PFSK-1 (cell line): ENCODE measurements at regions not wholly inside any gene's neighbourhood (a gene's known extent, or its start where the extent isn't known, plus 50 kb on each side); places are given as distances from the start of the nearest gene placed in this dataset.

Experiments
- FOXP2 ChIP-seq: optimal IDR thresholded peaks from 2 replicates; pipeline ENCODE3; 2011; ENCODE audit warnings: borderline replicate concordance, control low read depth, inconsistent platforms; ENCODE audit not compliant: insufficient read depth; ENCODE audit errors: extremely low read length, extremely low read depth
- POLR2AphosphoS5 ChIP-seq: IDR thresholded peaks from 2 replicates; pipeline ENCODE4 v1.6.1; 2012; ENCODE audit warnings: low read depth, mild to moderate bottlenecking, control low read depth, low read length, moderate library complexity
- REST ChIP-seq, 2 experiments: IDR thresholded peaks; 2 replicates each; pipeline versions ENCODE4 v1.6.1 to v1.8.0; 2011 to 2012; ENCODE audit warnings: low read depth in 2 of 2, low read length in 2 of 2, control low read depth in 1 of 2, inconsistent platforms in 1 of 2, mild to moderate bottlenecking in 1 of 2, moderate library complexity in 1 of 2; ENCODE audit not compliant: insufficient read depth in 1 of 2
- SIN3A ChIP-seq: IDR thresholded peaks from 2 replicates; pipeline ENCODE4 v1.6.1; 2012; ENCODE audit warnings: mild to moderate bottlenecking, low read length, moderate library complexity, borderline replicate concordance; ENCODE audit not compliant: insufficient read depth
- TAF1 ChIP-seq: IDR thresholded peaks from 2 replicates; pipeline ENCODE4 v1.6.1; 2012; ENCODE audit warnings: low read length, control low read depth, borderline replicate concordance; ENCODE audit not compliant: insufficient read depth

GRCh38 chr2:220341014-220341413, 713.6 kb downstream of the SLC4A3 start:
- TF ChIP-seq REST (IDR thresholded peaks at IDR 0.05; ENCODE audit: insufficient read depth in 1 of 2, low read depth in 2 of 2, low read length in 2 of 2) (no peak), TAF1 (no peak), POLR2AphosphoS5 (no peak), SIN3A (no peak), FOXP2 (no peak)
